ENCODE measurements at regions not wholly inside any gene's neighbourhood (a gene's known extent, or its start where the extent isn't known, plus 50 kb on each side); places are given as distances from the start of the nearest gene placed in this dataset.

GRCh38 chr2:217269701-217270484 lies 410.0 kb upstream of the TNP1 start:
- TF ChIP-seq, protein P1, sequence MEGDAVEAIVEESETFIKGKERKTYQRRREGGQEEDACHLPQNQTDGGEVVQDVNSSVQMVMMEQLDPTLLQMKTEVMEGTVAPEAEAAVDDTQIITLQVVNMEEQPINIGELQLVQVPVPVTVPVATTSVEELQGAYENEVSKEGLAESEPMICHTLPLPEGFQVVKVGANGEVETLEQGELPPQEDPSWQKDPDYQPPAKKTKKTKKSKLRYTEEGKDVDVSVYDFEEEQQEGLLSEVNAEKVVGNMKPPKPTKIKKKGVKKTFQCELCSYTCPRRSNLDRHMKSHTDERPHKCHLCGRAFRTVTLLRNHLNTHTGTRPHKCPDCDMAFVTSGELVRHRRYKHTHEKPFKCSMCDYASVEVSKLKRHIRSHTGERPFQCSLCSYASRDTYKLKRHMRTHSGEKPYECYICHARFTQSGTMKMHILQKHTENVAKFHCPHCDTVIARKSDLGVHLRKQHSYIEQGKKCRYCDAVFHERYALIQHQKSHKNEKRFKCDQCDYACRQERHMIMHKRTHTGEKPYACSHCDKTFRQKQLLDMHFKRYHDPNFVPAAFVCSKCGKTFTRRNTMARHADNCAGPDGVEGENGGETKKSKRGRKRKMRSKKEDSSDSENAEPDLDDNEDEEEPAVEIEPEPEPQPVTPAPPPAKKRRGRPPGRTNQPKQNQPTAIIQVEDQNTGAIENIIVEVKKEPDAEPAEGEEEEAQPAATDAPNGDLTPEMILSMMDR (IDR thresholded peaks at IDR 0.05) = no peak
- H3K4me3 Mint-ChIP-seq = no peak overlapping the region
- H3K36me3 Mint-ChIP-seq (ENCODE audit: low read depth) = peaks cover 18% of the 10 kb centered on the region
- H3K27ac Mint-ChIP-seq = peak overlapping the region; percentile 42
- H3K4me1 Mint-ChIP-seq = peaks cover 61% of the 10 kb centered on the region
- peaks cover 34% of the 10 kb centered on the region for H3K9me3 Mint-ChIP-seq
- no peaks in the 10 kb centered on the region for H3K27me3 Mint-ChIP-seq (ENCODE audit: low read depth, poor library complexity)
- peak; percentile 33 for DNase-seq

DNA sequence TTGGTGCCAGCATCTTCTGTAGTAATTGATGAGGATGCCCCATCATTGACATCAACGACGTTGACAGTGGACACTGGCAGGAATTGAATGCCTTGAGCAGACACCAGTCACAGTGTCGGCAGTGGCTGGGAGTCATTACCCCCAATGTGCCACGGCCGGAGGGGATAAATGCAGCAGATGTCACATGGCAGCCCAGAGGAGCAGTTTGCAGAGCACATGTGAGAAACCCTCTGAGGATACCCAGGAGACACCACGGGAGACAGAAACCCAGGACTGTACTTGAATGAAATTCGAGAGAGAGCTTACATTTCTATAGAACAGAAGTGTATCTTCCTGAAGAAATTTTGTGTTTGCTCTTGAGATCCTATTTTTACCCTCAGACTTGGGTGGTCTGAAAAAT lies 409.1 kb upstream of the TNP1 start:
- H3K27me3 Mint-ChIP-seq (ENCODE audit: low read depth, poor library complexity) = no peaks in the 10 kb centered on the region

DNA sequence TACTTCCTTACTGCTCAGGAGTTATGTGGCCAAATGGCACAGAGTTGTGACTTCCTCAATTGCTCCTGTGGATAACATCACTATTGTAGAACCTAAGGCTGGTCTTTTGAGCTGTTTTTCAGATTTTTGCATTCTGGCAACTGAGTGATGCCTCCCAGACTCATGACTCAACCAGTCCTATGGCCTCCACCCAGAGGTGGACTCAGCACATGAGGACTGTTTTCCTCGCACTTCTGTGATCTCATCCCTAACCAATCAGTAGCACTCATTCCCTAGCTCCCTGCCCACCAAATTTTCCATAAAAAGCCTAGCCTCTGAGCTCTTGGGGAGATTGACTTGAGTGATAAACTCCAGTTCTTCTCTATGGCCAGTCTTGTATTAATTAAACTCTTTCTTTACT lies 407.9 kb upstream of the TNP1 start:
- TF ChIP-seq, protein P1 (IDR thresholded peaks at IDR 0.05) = no peak
- peaks cover 2% of the 10 kb centered on the region for H3K27me3 Mint-ChIP-seq (ENCODE audit: low read depth, poor library complexity)
- H3K27ac Mint-ChIP-seq = no peak overlapping the region
- H3K4me3 Mint-ChIP-seq = no peak overlapping the region
- no peak for DNase-seq
- H3K4me1 Mint-ChIP-seq = peaks cover 61% of the 10 kb centered on the region
- peaks cover 36% of the 10 kb centered on the region for H3K9me3 Mint-ChIP-seq
- H3K36me3 Mint-ChIP-seq (ENCODE audit: low read depth) = peaks cover 18% of the 10 kb centered on the region

More for the DNA sequence above, 409.1 kb upstream of the TNP1 start:
- Mint-ChIP-seq H3K4me1 (peaks cover 61% of the 10 kb centered on the region), H3K4me3 (no peak overlapping the region), H3K27ac (no peak overlapping the region), H3K9me3 (peaks cover 34% of the 10 kb centered on the region), H3K36me3 (ENCODE audit: low read depth) (peaks cover 18% of the 10 kb centered on the region)
- TF ChIP-seq, protein P1 (IDR thresholded peaks at IDR 0.05) = no peak
- no peak for DNase-seq

DNA sequence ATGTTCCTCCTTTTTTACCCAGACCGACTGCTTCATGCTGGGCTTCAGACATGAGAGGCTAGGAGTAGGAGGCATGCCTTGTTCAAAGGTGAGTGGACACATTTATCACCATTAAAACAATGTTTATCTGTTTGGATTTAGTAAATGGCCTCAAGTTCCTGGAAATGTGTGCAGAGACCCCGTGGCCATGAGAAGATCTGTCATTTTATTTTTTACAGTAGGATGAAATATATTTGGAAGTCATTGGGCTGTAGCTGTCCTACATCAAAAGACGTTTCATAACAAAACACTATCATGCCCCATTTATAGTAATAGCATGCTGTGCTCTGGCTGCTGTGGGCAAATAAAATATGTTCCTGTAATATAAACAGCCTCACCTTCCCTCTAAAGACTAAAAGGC lies 403.9 kb upstream of the TNP1 start:
- peaks cover 5% of the 10 kb centered on the region for H3K27me3 Mint-ChIP-seq (ENCODE audit: low read depth, poor library complexity)

DNA sequence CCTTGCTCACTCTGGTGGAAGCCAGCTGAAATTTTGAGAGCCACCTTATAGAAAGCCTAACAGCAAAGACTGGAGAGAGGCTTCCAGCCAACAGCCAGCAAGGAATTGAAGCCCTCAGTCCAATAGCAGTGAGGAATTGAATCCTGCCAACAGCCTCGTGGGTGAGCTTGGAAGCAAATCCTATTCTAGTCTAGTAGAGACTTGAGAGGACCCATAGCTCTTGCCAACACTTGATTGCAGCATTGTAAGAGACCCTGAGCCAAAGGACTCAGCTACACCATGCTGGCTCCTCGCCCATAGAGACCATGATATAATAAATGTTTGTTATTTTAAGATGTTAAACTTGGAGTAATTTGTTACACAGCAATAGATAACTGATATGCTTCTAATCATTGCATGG lies 403.0 kb upstream of the TNP1 start:
- Mint-ChIP-seq H3K4me3 (no peak overlapping the region), H3K36me3 (ENCODE audit: low read depth) (peaks cover 15% of the 10 kb centered on the region), H3K4me1 (peaks cover 41% of the 10 kb centered on the region), H3K27me3 (ENCODE audit: low read depth, poor library complexity) (peaks cover 5% of the 10 kb centered on the region), H3K9me3 (peaks cover 44% of the 10 kb centered on the region), H3K27ac (no peak overlapping the region)
- TF ChIP-seq, protein P1 (IDR thresholded peaks at IDR 0.05) = no peak
- no peak for DNase-seq

More for the DNA sequence above, 403.9 kb upstream of the TNP1 start:
- Mint-ChIP-seq H3K4me3 (no peak overlapping the region), H3K36me3 (ENCODE audit: low read depth) (peaks cover 18% of the 10 kb centered on the region), H3K9me3 (peaks cover 52% of the 10 kb centered on the region), H3K27ac (no peak overlapping the region), H3K4me1 (peaks cover 37% of the 10 kb centered on the region)
- TF ChIP-seq, protein P1 (IDR thresholded peaks at IDR 0.05) = no peak
- DNase-seq = no peak

DNA sequence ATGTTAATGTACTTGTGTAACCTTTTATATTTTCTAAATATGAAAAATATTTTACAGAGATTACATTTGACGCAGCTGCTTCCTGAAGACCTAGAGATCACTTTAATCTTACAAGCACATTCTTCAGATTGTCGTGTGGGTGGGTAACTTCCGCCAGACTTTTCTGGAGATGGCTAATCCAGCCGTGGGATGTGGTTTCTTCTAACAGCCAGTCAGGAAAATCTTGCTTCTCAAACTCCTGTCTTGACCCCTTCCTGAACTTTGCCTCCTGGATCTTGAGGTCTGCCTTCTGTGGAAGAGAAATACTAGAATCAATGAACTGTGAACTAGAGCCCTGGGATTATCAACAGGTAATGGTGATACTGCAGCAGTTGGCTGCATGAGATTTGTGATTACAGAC lies 401.6 kb upstream of the TNP1 start:
- no peak for DNase-seq

More for the DNA sequence above, 401.6 kb upstream of the TNP1 start:
- Mint-ChIP-seq H3K9me3 (peaks cover 30% of the 10 kb centered on the region), H3K27me3 (ENCODE audit: low read depth, poor library complexity) (peaks cover 5% of the 10 kb centered on the region), H3K4me1 (peaks cover 53% of the 10 kb centered on the region), H3K27ac (peak overlapping the region; percentile 85), H3K4me3 (no peak overlapping the region), H3K36me3 (ENCODE audit: low read depth) (peaks cover 8% of the 10 kb centered on the region)
- TF ChIP-seq, protein P1 (IDR thresholded peaks at IDR 0.05) = no peak

Measured in nephron progenitor cell (in vitro differentiated cells).